ENCODE measurements at regions not wholly inside any gene's neighbourhood (a gene's known extent, or its start where the extent isn't known, plus 50 kb on each side); places are given as distances from the start of the nearest gene placed in this dataset.

DNA sequence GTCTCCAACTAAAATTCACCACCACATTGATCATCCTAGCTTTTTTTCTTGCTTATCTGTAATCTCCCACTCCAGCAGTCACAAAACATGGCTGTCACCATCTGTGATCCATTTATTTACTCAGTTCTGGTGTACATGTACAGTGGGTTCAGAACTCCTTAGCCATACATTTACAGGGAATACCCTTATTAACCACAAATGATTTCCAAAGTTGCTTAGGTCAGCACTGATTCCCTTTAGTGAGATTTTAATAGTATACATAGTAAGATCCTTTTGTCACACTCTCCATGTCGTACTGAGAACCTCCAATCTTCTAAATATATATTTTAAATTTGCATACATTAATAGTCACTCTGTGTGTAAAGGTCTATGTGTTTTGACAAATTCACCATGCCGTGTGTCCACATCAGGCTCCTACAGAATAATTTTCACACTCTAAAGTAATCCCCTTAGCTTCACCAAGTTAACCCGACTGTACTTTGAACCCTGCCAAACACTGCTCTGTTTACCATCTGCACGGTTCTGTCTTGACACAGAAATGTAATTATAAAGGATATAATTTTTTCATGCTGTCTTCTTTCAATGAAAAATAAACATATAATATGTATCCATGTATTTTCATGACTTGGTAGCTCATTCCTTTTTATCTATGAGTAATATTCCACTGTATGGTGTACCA is 473.6 kb upstream of the ZP4 start:
- TF ChIP-seq, protein P1, sequence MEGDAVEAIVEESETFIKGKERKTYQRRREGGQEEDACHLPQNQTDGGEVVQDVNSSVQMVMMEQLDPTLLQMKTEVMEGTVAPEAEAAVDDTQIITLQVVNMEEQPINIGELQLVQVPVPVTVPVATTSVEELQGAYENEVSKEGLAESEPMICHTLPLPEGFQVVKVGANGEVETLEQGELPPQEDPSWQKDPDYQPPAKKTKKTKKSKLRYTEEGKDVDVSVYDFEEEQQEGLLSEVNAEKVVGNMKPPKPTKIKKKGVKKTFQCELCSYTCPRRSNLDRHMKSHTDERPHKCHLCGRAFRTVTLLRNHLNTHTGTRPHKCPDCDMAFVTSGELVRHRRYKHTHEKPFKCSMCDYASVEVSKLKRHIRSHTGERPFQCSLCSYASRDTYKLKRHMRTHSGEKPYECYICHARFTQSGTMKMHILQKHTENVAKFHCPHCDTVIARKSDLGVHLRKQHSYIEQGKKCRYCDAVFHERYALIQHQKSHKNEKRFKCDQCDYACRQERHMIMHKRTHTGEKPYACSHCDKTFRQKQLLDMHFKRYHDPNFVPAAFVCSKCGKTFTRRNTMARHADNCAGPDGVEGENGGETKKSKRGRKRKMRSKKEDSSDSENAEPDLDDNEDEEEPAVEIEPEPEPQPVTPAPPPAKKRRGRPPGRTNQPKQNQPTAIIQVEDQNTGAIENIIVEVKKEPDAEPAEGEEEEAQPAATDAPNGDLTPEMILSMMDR (IDR thresholded peaks at IDR 0.05) = no peak
- no peak for TF ChIP-seq JUN (IDR thresholded peaks at IDR 0.05)
- no peak for TF ChIP-seq HDAC2 (IDR thresholded peaks at IDR 0.05)
- TF ChIP-seq, protein P2, sequence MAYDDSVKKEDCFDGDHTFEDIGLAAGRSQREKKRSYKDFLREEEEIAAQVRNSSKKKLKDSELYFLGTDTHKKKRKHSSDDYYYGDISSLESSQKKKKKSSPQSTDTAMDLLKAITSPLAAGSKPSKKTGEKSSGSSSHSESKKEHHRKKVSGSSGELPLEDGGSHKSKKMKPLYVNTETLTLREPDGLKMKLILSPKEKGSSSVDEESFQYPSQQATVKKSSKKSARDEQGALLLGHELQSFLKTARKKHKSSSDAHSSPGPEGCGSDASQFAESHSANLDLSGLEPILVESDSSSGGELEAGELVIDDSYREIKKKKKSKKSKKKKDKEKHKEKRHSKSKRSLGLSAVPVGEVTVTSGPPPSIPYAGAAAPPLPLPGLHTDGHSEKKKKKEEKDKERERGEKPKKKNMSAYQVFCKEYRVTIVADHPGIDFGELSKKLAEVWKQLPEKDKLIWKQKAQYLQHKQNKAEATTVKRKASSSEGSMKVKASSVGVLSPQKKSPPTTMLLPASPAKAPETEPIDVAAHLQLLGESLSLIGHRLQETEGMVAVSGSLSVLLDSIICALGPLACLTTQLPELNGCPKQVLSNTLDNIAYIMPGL (CRISPR knock-in tag; IDR thresholded peaks at IDR 0.05; ENCODE audit: borderline replicate concordance) = no peak
- TF ChIP-seq, protein P3, sequence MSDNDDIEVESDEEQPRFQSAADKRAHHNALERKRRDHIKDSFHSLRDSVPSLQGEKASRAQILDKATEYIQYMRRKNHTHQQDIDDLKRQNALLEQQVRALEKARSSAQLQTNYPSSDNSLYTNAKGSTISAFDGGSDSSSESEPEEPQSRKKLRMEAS (IDR thresholded peaks at IDR 0.05) = no peak
- TF ChIP-seq MYC (IDR thresholded peaks at IDR 0.05; ENCODE audit: borderline replicate concordance, low read length) = no peak
- TF ChIP-seq, protein P4, sequence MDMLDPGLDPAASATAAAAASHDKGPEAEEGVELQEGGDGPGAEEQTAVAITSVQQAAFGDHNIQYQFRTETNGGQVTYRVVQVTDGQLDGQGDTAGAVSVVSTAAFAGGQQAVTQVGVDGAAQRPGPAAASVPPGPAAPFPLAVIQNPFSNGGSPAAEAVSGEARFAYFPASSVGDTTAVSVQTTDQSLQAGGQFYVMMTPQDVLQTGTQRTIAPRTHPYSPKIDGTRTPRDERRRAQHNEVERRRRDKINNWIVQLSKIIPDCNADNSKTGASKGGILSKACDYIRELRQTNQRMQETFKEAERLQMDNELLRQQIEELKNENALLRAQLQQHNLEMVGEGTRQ (IDR thresholded peaks at IDR 0.05) = no peak
- no peak for TF ChIP-seq RAD21 (conservative IDR thresholded peaks at IDR 0.05 in 1 of 2, IDR thresholded peaks at IDR 0.05 in 1 of 2)
- no peak for TF ChIP-seq BHLHE40 (IDR thresholded peaks at IDR 0.05; ENCODE audit: low read depth, low read length)
- TF ChIP-seq FOSL2 (IDR thresholded peaks at IDR 0.05) = no peak
- no peak for TF ChIP-seq FOSL2 (CRISPR knock-in tag; IDR thresholded peaks at IDR 0.05)
